Thyroid gland (tissue), 4 donors: ENCODE measurements at regions not wholly inside any gene's neighbourhood (a gene's known extent, or its start where the extent isn't known, plus 50 kb on each side); places are given as distances from the start of the nearest gene placed in this dataset.

Experiments
- CTCF ChIP-seq, 6 experiments: fragments of 200-600 bp in 3 of 6; fragments of 450-650 bp in 3 of 6; sonication (generic) in 3 of 6; IDR thresholded peaks; one replicate each; pipeline ENCODE4 v1.5.1; 2016 to 2019; ENCODE audit warnings: antibody characterized with exemption in 6 of 6, mild to moderate bottlenecking in 2 of 6, inconsistent platforms in 1 of 6, moderate library complexity in 1 of 6
- POLR2A ChIP-seq, 2 donors: fragments of 450-650 bp; IDR thresholded peaks; one replicate each; pipeline ENCODE4 v1.6.1; 2017; ENCODE audit warnings: antibody characterized with exemption in 2 of 2, mild to moderate bottlenecking in 2 of 2, moderate library complexity in 1 of 2

GRCh38 chr10:16001581-16001980 lies 141.3 kb upstream of the MINDY3 start:
- TF ChIP-seq CTCF (IDR thresholded peaks at IDR 0.05) (no peak), POLR2A (IDR thresholded peaks at IDR 0.05) (no peak)
